Neural progenitor cell (in vitro differentiated cells): ENCODE measurements at regions not wholly inside any gene's neighbourhood (a gene's known extent, or its start where the extent isn't known, plus 50 kb on each side); places are given as distances from the start of the nearest gene placed in this dataset.
"Not testable (repeated sequence)": the region's sequence is repeated elsewhere in the genome, so short reads cannot be mapped to it uniquely, and the experiment has no call there.

Experiments
- DNase-seq: peaks from one replicate; pipeline ENCODE4 v3.0.0-alpha.2; 2016; ENCODE audit warnings: low spot score
- H2AFZ ChIP-seq: fragments of 200-600 bp; sonication (generic); replicated peaks from 2 replicates; pipeline ENCODE4 v1.6.1; 2016; ENCODE audit warnings: antibody characterized with exemption
- H3F3A ChIP-seq: fragments of 200-600 bp; sonication (generic); 2 replicates; pipeline ENCODE4 v1.6.1; 2016; ENCODE audit warnings: antibody characterized with exemption, low read depth
- H3K27ac ChIP-seq: fragments of 200-600 bp; sonication (generic); 2 replicates; pipeline ENCODE4 v1.5.1; 2016; ENCODE audit warnings: mild to moderate bottlenecking
- H3K27me3 ChIP-seq: fragments of 200-600 bp; sonication (generic); 2 replicates; pipeline ENCODE4 v1.6.1; 2016; ENCODE audit warnings: mild to moderate bottlenecking, moderate library complexity
- H3K36me3 ChIP-seq: fragments of 200-600 bp; sonication (generic); 2 replicates; pipeline ENCODE4 v1.5.1; 2016
- H3K4me1 ChIP-seq: fragments of 200-600 bp; sonication (generic); 2 replicates; pipeline ENCODE4 v1.6.1; 2016; ENCODE audit warnings: mixed run types
- H3K4me2 ChIP-seq: fragments of 200-600 bp; sonication (generic); 2 replicates; pipeline ENCODE4 v1.6.1; 2016
- H3K4me3 ChIP-seq: fragments of 200-600 bp; sonication (generic); 2 replicates; pipeline ENCODE4 v1.5.1; 2016
- H3K79me2 ChIP-seq: fragments of 200-600 bp; sonication (generic); 2 replicates; pipeline ENCODE4 v1.6.1; 2016; ENCODE audit warnings: low read depth
- H3K9ac ChIP-seq: fragments of 200-600 bp; sonication (generic); 2 replicates; pipeline ENCODE4 v1.6.1; 2016
- H3K9me3 ChIP-seq: fragments of 200-600 bp; sonication (generic); 2 replicates; pipeline ENCODE4 v1.5.1; 2016; ENCODE audit warnings: low read depth
- H4K20me1 ChIP-seq: fragments of 200-600 bp; sonication (generic); 2 replicates; pipeline ENCODE4 v1.6.1; 2016; ENCODE audit warnings: low read depth
- H3K27ac Mint-ChIP-seq: 3 replicates; pipeline ENCODE4 v1.8.0; 2021; ENCODE audit warnings: mixed read lengths
- H3K27me3 Mint-ChIP-seq: 2 replicates; pipeline ENCODE4 v1.8.0; 2022; ENCODE audit warnings: low read depth, mild to moderate bottlenecking, inconsistent platforms, moderate library complexity, mixed read lengths; ENCODE audit not compliant: insufficient read depth
- H3K36me3 Mint-ChIP-seq: 3 replicates; pipeline ENCODE4 v1.8.0; 2021; ENCODE audit warnings: mixed read lengths
- H3K4me1 Mint-ChIP-seq: 3 replicates; pipeline ENCODE4 v1.8.0; 2021; ENCODE audit warnings: mixed read lengths
- H3K4me3 Mint-ChIP-seq: 3 replicates; pipeline ENCODE4 v1.8.0; 2021; ENCODE audit warnings: mild to moderate bottlenecking, moderate library complexity, mixed read lengths
- H3K9me3 Mint-ChIP-seq: 3 replicates; pipeline ENCODE4 v1.8.0; 2020; ENCODE audit warnings: mixed read lengths
- EZH2 ChIP-seq: fragments of 200-600 bp; sonication (generic); IDR thresholded peaks from 2 replicates; pipeline ENCODE4 v1.6.1; 2017; ENCODE audit warnings: antibody characterized with exemption, mild to moderate bottlenecking, moderate library complexity
- EZH2phosphoT487 ChIP-seq: fragments of 200-600 bp; sonication (generic); IDR thresholded peaks from 2 replicates; pipeline ENCODE4 v1.6.1; 2017; ENCODE audit warnings: antibody characterized with exemption
- TF ChIP-seq, protein P1 (sequence below): fragments of 200-600 bp; sonication (generic); IDR thresholded peaks from 2 replicates; pipeline ENCODE4 v1.5.1; 2017; ENCODE audit warnings: antibody characterized with exemption, mild to moderate bottlenecking

DNA sequence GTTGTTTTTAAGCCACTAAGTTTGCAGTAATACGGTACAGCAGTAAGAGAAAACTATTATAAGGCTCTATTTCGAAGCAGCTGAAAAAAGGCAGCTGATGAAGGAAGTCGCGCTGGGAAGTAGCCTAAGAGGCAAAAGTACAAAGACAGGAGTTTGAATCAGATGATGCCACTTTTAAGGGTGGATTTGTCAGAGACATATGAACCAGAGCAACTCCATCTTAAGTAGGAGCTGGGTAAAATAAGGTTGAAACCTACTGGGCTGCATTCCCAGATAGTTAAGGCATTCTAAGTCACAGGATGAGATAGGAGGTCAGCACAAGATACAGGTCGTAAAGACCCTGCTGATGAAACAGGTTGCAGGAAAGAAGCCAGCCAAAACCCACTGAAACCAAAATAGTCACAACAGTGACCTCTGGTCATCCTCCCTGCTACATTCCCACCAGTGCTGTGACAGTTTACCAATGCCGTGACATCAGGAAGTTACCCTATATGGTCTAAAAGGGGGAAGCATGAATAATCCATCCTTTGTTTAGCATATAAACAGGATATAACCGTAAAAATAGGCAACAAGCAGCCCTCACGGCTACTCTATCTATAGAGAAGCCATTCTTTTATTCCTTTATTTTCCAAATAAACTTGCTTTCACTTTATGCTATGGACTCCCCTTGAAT lies 91.8 kb upstream of the PRSS3 start:
- peaks cover 4% of the 10 kb centered on the region for H3F3A ChIP-seq
- no peak overlapping the region for H2AFZ ChIP-seq
- H3K9ac ChIP-seq, result no peak overlapping the region
- H3K79me2 ChIP-seq, result no peaks in the 10 kb centered on the region
- H3K4me2 ChIP-seq, result no peak overlapping the region
- Mint-ChIP-seq H3K4me1 (peaks cover 11% of the 10 kb centered on the region), H3K36me3 (peaks cover 2% of the 10 kb centered on the region), H3K27ac (no peak overlapping the region), H3K27me3 (peaks cover 3% of the 10 kb centered on the region), H3K9me3 (peaks cover 8% of the 10 kb centered on the region), H3K4me3 (no peak overlapping the region)
- H3K9me3 ChIP-seq, result no peaks in the 10 kb centered on the region
- H3K4me3 ChIP-seq, result no peak overlapping the region
- DNase-seq, result no peak
- TF ChIP-seq, protein P1, sequence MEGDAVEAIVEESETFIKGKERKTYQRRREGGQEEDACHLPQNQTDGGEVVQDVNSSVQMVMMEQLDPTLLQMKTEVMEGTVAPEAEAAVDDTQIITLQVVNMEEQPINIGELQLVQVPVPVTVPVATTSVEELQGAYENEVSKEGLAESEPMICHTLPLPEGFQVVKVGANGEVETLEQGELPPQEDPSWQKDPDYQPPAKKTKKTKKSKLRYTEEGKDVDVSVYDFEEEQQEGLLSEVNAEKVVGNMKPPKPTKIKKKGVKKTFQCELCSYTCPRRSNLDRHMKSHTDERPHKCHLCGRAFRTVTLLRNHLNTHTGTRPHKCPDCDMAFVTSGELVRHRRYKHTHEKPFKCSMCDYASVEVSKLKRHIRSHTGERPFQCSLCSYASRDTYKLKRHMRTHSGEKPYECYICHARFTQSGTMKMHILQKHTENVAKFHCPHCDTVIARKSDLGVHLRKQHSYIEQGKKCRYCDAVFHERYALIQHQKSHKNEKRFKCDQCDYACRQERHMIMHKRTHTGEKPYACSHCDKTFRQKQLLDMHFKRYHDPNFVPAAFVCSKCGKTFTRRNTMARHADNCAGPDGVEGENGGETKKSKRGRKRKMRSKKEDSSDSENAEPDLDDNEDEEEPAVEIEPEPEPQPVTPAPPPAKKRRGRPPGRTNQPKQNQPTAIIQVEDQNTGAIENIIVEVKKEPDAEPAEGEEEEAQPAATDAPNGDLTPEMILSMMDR, result no peak
- TF ChIP-seq EZH2phosphoT487 (no peak), EZH2 (no peak)
- H3K4me1 ChIP-seq, result peaks cover 9% of the 10 kb centered on the region
- no peaks in the 10 kb centered on the region for H4K20me1 ChIP-seq
- H3K27ac ChIP-seq, result no peak overlapping the region
- H3K36me3 ChIP-seq, result no peaks in the 10 kb centered on the region
- H3K27me3 ChIP-seq, result no peaks in the 10 kb centered on the region

DNA sequence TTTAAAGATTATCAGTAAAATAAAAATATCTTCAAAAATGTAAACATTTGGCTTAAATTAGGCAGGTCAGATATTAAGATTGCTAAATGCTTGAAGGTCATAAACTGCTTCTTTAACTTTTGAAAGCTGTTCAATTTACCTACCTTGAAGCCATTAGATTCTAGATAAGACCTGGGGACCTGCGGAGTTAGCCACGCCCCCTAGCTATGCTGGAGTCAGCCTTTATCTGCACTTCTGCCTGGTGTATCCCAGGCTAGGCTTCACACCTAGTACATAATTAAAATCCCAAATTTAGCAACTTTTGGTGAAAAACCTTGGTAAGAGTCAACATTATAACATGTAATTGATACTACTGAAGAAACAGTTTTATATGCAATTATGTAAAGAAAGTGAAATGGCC lies 89.9 kb upstream of the PRSS3 start:
- not testable (repeated sequence) for H3K4me1 ChIP-seq, H3K27me3 ChIP-seq, H4K20me1 ChIP-seq, H3K4me2 ChIP-seq, H2AFZ ChIP-seq, H3K9me3 ChIP-seq, H3K9me3 Mint-ChIP-seq, H3F3A ChIP-seq, DNase-seq, H3K36me3 ChIP-seq, H3K27ac ChIP-seq, H3K4me3 ChIP-seq, H3K79me2 ChIP-seq, H3K27me3 Mint-ChIP-seq, H3K36me3 Mint-ChIP-seq, H3K9ac ChIP-seq, H3K27ac Mint-ChIP-seq, H3K4me3 Mint-ChIP-seq
- peaks cover 11% of the 10 kb centered on the region for H3K4me1 Mint-ChIP-seq

DNA sequence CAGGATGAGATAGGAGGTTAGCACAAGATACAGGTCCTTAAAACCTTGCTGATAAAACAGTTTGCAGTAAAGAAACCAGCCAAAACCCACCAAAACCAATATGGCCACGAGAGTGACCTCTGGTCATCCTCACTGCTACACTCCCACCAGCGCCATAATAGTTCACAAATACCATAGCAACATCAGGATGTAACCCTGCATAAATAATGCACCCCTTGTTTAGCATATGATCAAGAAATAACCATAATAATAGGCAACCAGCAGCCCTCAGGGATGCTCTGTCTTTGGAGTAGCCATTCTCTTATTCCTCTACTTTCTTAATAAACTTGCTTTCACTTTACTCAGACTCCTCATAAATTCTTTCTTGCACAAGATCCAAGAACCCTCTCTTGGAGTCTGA lies 86.9 kb upstream of the PRSS3 start:
- H3K4me3 ChIP-seq, result no peak overlapping the region
- TF ChIP-seq EZH2, result no peak
- TF ChIP-seq EZH2phosphoT487, result no peak
- TF ChIP-seq, protein P1, result no peak
- Mint-ChIP-seq H3K4me3 (no peak overlapping the region), H3K27ac (no peak overlapping the region), H3K9me3 (peaks cover 8% of the 10 kb centered on the region), H3K27me3 (no peaks in the 10 kb centered on the region), H3K4me1 (peaks cover 21% of the 10 kb centered on the region), H3K36me3 (peaks cover 2% of the 10 kb centered on the region)
- H3K4me2 ChIP-seq, result no peak overlapping the region
- H3K36me3 ChIP-seq, result no peaks in the 10 kb centered on the region
- H3K9ac ChIP-seq, result no peak overlapping the region
- no peaks in the 10 kb centered on the region for H3K79me2 ChIP-seq
- no peak for DNase-seq
- no peaks in the 10 kb centered on the region for H4K20me1 ChIP-seq
- H3K4me1 ChIP-seq, result peaks cover 9% of the 10 kb centered on the region
- H3K9me3 ChIP-seq, result no peaks in the 10 kb centered on the region
- no peak overlapping the region for H3K27ac ChIP-seq
- no peaks in the 10 kb centered on the region for H3K27me3 ChIP-seq
- peaks cover 4% of the 10 kb centered on the region for H3F3A ChIP-seq
- no peak overlapping the region for H2AFZ ChIP-seq

DNA sequence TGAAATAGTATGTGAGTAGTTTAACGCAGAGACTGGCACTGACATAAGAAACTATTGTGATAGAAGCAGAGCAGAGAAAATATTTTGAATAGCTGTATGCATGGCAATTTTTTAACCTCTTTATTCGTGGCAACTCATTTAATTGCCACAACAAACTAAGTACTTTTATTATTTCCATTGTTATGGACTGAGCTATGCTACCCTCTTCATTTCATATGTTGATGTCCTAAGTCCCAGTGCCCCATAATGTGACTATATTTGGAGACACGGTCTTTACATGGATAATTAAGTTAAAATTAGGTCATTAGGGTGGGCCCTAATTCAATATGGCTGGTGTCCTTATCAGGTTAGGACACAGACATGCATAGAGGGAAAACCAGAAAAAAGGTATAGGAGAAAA lies 86.1 kb upstream of the PRSS3 start:
- Histone ChIP-seq H2AFZ (no peak overlapping the region), H3K27ac (no peak overlapping the region), H3F3A (peaks cover 4% of the 10 kb centered on the region), H3K4me3 (no peak overlapping the region), H3K4me2 (no peak overlapping the region), H4K20me1 (no peaks in the 10 kb centered on the region), H3K79me2 (no peaks in the 10 kb centered on the region), H3K36me3 (no peaks in the 10 kb centered on the region), H3K9ac (no peak overlapping the region), H3K27me3 (no peaks in the 10 kb centered on the region), H3K9me3 (no peaks in the 10 kb centered on the region), H3K4me1 (peaks cover 6% of the 10 kb centered on the region)
- peaks cover 17% of the 10 kb centered on the region for H3K4me1 Mint-ChIP-seq
- H3K27me3 Mint-ChIP-seq, result no peaks in the 10 kb centered on the region
- H3K27ac Mint-ChIP-seq, result no peak overlapping the region
- no peak overlapping the region for H3K4me3 Mint-ChIP-seq
- peaks cover 8% of the 10 kb centered on the region for H3K9me3 Mint-ChIP-seq
- peaks cover 2% of the 10 kb centered on the region for H3K36me3 Mint-ChIP-seq
- TF ChIP-seq EZH2phosphoT487, result no peak
- TF ChIP-seq, protein P1, result no peak
- DNase-seq, result no peak

DNA sequence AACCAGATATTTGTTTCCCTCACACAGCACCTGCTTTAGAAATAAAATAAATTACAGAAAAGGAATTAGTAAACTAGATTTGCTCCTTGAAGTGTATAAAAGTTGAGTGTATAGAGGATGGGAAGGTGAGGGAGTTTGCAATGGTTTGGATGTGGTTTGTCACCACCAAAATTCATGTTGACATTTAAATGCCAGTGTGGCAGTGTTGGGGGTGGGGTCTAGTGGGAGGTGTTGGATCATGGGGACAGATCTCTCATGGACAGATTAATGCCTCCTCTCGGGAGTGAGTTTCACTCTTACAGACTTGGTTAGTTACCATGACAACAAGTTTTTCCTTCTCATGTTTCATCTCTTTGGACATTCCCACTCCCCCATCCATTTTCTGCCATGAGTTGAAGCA lies 83.9 kb upstream of the PRSS3 start:
- H3K4me1 ChIP-seq, H3K36me3 Mint-ChIP-seq, H2AFZ ChIP-seq, H3K27me3 Mint-ChIP-seq, H3K4me3 ChIP-seq, H3K79me2 ChIP-seq, H3K36me3 ChIP-seq, H4K20me1 ChIP-seq, H3K4me3 Mint-ChIP-seq, H3K9ac ChIP-seq, H3K27ac Mint-ChIP-seq, H3K9me3 Mint-ChIP-seq, H3K4me2 ChIP-seq, H3K4me1 Mint-ChIP-seq, H3K27me3 ChIP-seq, H3F3A ChIP-seq, H3K9me3 ChIP-seq, H3K27ac ChIP-seq, DNase-seq: not testable (repeated sequence)
